ENCODE measurements at regions not wholly inside any gene's neighbourhood (a gene's known extent, or its start where the extent isn't known, plus 50 kb on each side); places are given as distances from the start of the nearest gene placed in this dataset.

DNA sequence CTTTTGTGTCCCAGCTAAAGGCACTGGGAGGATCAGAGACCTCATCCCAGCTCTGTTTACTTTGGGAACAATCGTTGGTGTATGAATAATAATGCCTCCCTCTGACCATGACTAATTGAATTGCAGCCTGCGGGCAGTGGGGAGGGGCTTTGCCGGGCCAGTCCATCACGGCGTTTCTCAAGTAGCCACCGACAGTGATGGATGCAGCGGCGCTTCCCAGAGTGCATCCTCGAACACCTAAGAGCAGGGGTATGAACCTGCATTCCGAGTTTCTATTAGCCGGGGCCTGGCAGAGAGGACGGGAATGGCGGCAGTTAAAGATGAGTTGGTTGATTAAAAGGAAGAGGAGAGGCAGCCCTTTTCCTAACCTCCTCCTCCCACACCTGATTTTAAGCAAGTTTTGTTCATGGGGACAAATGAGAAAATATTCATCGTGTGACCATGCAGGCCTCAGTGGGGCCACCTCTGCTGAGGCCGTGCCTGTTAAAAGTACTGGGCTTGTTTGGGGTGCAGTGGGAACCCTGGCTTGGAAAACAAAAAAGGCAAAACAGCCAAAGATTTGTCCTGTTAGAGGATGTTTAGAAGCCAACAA lies 154.1 kb downstream of the FOXA2 start:
- no peak for ATAC-seq

DNA sequence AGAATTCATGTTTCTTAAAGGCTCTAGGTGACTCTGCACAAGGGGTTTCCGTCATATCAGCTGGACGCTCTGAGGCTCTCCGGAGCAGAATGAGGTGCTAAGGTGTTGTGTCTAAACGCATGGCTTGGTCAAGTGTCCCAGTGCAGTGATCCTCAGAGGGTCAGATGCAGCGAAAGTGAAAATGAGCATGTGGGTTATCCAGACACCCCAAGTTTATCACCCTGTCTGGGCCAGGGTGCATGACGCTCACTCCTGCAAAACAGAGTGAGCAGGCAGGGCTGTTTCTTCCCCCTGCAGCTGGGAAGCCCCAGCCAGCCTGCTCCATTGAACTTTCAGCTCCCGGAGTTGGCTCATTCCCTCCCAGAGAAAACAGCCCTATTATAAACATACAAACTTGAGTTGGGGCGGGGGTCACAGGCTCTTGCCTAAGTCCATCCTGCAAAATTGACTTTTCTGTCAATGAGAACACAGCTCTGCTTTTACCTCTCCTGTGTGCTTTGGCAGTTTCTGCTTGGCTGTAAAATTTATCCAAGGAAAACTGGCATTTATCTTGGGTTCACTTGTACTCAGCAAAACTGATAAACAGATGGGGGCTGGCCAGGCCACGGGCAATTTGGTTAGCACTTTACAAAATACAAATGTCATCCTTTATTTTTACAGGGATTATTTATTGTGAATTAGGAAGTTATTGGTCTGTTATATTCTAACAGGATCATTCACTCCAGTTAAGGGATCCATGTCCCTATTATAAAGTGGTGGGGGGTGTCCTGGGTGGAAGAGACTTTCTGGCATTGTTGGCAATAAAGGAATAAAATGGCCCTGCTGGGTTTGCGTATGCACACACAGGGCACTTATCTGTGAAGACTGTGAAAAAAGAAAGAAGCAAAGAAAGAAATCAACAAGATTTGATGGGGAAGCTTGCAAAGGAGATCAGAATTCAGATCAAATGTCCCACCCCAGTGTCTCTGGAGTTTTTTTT lies 154.9 kb downstream of the FOXA2 start:
- no peak for ATAC-seq

DNA sequence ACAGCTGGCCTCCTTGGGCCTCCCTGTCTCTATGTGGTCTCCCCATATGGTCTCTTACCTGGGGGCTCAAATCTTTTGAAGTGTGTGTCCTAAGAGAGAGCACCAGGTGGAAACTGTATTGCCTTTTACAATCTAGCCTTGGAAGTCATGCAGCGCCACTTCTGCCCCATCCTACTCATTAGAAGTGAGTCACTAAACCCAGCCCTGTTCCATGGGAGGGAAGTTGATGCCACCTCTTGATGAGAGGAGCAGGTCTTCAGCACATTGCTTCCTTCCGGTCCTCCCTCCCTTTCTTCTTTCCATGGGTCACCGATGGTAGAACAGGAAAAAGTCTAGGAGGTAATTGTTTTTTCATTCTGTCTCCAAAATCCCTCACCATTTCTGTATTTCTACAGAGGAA lies 156.3 kb downstream of the FOXA2 start:
- ATAC-seq, result peak; percentile 51

DNA sequence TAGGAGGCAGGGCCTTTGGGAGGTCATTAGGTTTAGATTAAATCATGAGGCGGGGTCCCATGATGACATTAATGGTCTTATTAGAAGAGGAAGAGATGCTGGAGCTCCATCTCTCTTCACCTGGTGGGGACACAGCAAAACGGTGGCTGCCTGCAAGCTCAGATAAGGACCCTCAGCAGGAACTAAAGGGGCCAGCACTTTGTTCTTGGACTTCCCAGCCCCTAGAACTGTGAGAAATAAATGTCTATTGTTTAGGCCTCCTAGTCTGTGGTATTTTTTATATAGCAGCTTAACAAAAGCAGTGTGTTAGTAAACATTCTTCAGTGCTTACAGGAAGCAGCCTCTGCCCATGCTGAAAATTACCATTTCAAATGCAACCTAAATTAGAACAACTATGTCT lies 157.6 kb downstream of the FOXA2 start:
- no peak for ATAC-seq

DNA sequence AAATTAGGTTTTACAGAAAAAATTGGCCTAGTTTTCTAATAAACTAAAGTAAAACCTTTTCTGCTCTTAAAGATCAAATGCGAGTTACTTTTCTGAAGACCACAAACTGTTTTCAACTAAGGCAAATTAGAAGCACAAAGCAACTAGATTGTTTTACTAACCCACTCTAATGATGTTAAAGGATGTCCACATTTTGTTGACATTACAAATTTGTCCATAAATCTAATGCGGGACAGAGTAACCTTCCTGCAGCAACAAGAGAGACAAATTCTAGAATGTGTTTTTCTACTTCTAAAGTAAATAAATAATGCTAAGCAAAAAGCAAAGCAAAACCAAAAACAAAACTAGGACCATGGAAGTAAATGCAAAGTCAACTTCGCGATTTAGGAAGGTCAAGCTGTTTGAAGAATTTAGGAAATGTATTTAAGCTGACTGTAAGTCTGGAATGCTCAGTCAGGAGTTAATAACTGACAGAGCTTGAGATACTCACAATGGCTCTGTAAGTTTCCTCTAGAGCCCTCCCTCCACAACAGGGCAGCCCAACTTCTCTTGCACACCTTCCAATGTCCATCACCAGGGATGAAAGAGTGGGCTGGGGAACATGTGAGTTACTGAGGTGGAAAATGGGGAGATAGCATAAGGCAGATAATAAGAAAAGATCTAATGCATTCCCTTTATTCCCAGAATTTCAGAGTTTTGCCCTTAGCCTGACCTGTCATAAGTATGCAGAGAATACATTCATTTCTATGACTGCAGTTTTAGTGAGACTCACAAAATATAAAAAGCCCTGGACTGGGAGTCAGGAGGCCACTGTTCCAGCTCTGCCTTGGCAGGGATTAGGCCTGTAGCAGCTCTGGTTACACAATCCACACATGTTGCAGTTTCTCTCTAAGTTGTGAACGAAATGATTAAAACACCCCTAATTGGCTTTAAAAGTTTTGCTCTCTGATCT lies 158.8 kb downstream of the FOXA2 start:
- ATAC-seq, result no peak

DNA sequence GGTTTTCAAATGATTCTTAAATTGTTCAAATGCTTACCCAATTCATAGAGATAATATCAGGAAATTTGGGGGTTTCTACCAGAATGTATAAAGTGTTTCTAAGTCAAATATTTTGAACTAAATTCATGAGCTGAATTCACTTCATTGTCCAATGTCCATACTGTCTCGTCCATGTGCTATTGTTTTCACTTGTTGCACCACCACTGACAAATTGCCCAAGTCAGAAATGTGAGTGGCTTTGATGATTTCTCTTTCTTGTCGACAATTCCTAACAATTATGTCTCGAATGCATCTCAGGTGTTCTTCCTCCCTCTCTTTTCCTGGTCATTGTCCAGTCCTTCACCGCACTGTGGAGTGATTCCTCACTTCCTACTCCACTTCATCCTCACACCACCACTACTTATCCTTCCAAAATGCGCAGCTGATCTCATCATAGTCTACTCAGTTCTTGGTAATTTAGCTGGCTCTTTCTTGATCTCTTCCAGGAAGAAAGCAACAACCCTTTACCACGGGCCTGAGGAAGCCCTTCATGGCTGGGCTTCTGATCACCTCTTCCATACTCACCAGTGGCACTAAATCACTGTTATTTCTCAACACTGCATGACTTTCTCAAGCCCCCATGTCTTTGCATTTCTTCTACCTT lies 161.1 kb downstream of the FOXA2 start:
- no peak for ATAC-seq

DNA sequence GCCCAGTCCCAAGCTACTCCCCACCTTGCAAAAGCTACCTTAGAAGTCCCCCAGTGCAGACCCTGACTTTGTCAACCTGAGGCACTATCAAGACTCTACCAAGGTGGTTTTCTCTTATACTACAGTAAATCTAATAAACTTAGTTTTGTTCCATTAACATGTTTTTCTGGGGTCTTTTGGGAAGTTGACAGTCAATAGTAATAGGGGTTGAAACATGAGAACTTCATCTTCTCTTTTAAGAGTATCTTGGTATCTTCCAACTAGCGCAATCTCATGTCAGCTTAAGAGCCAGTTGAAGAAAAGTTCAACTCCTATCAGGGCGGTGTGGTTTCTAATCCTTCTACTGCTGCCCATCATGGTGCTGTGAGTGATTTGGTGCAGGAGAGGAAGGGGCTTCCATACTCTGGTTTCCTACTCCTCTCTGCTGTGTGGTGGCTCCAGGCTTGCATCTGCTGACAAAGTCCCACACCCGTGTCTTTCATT lies 164.2 kb downstream of the FOXA2 start:
- ATAC-seq, result no peak

DNA sequence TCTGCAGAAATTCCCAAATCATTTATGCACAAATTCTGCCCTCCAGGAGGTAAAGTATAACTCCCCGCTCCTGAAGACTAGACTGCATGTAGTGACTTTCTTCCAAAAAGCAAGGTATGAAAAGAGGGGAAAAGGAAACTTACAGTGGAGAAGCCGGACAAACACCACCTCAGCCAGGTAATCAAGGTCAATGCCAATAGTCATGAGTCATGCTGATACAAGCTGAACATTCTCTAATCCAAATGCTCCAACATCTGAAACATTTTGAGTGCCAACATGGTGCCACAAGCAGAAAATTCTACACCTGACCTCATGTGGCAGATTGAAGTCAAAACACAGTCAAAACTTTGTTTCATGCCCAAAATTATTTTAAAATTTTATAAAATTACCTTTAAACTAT lies 165.6 kb downstream of the FOXA2 start:
- no peak for ATAC-seq

DNA sequence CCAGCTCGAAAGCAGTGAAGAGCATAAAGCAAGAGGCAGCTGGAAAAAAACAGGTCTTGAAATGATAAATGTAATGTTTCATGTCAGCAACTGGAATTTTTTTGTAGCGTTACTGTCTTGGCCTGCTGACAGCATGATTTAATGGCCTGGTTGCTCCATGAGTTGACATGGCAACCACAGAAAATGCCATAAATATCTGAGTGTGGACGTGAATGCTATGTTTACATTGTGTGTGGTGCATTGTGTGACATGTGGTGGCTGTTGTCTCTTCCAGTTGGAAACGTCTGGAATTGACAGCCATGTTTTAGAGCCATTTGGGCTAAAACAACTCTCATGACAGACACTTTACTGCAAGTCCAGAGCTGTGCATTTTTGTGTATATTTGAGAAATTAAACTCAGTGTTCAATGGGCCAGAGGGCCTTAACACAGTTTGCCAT lies 170.0 kb downstream of the FOXA2 start:
- no peak for ATAC-seq

DNA sequence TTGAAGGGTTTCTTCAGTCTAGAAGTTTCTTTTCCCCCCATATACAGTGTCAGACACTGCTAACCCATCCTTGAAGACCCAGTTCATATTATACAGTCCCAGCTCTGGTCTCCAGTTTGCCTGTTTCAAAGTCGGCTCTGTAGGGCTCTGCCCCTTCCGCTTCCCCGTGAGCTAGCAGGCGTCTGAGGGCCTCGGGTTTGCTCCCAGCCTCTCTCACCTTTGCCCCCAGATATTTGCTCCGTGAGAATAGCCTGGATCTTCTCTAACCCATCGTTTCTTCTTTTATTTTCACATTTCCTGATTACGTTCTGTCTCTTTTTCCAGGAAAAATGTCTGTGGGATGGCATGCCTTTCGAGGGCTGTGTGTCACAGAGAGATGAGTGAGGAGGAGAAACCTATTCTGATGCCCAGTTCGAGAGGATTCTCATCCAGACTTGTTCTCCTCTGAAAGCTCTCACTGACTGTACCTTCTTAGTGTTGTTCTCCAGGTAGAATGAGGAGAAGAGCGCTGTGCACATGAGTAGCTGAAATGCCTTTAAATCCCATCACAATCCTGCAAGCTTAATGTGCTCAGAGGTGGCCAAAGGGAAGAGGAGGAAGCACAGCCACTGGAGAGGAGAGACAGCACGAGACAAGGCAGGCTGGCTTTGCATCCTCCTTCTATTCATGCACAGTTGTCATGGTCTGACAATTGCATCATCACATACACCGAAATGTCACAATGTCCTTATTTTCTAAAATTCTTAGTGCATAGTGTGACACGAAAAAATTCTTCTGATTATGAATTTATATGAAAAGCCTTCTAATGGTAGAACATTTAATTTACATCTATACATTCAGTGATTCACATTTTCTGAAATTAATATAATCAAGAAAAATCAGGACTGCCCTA lies 171.1 kb downstream of the FOXA2 start:
- no peak for ATAC-seq

DNA sequence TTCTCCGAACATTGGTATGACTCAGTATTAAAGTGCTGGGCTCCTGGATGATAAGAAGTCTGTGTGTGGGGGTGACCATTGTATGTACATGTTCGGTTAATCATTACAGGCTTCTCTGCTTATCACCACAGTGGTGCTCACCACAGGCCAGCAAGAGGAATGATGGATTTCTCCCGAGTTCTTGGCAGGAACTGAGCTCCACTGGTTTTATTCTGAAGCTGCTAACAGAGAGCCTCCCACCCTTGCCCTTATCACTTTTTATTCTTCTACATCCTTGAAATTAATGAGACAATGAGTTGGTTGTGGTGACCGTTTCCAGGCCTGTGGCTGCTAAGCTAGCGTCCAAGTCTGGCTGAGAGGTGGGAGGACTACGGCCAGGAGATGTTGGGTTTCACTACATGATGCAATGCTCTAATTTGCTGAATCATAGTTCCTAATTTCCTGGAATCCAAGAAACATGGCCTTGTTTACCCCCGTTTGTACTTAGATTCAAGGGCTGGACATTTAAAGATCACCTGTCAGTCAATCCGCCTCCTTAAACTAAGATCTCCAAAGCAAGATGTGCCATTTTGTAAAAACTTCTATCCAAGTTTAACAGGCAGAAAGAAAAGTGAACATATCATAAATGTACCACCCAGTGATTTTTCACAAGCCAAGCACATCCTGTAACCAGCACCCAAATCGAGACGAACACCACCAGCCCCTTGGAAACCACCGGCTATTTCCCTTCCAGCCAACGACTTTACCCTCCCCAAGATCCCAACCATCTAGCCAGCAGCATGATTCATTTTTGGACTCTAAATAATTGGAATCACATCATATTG lies 172.5 kb downstream of the FOXA2 start:
- ATAC-seq, result no peak

DNA sequence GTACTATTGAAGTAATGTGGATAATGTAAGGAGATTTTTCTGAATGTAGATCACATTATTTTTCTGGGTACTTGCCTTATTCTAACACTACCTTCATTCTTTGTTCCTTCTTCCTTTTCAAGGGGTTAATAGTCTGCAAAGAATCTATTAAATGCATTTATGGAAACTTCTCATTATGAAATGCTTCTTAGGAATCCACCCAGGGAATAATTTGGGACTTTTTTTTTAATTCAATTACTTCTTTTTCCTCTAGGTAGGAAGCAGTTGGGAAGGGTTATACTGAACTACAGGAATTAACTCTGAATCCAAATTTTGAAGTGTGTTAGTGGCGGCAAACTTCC lies 173.1 kb downstream of the FOXA2 start:
- no peak for ATAC-seq

DNA sequence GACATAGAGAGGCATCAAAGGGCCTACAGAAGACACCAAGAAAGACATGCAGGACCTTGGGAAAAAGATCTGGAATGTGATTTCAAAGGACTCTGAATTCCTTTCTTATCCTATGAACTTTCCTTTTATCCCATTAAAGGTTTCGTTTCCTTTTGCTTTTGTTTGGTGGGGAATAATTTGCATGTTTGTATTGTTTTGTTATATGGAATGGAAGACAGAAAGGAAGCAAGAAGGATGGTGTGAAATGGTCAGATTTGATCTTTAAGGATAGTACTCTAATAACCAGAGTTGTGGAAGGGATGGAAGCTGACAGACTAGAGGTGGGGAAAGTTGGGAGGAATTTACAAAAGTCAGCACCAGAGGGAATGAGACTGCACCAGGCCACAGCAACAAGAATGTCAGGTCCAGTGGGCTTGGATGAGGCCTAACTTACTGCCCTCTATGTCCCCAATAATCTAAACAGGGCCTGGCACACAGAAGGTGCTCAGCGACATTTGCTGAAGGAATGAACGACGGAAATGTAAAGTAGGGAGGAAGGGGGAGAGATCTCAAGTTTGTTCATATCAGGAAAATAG lies 173.7 kb downstream of the FOXA2 start:
- ATAC-seq, result no peak

DNA sequence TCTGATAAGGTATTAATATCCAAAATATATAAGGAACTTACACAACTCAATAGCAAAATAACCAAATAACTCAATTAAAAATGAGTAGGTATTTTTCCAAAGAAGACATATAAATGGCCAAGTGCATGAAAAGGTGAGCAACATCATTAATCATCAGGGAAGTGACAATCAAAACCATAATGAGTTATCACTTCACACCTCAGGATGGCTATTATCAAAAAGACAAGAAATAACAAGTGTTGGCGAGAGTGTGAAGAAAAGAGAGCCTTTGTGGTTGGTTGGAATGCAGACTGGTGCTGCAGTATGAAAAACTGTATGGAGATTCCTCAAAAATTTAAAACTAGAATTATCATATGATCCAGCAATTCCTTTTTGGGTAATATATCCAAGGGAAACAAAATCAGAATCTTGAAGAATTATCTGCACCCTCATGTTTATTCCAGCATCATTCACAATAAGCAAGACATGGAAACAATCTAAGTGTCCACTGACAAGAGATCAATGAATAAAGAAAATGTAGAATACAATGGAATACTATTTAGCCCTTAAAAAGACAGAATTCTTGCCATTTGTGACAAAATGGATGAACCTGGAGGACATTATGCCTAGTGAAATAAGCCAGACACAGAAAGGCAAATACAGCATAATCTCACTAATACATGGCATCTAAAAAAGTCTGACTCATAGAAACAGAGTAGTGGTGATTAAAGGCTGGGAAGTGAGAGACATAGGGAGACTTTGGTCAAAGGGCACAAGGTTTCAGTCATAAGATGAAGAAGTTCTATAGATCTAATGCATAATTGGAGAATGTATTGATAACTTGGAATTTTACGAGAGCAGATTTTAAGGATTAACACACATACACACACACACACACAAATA lies 175.6 kb downstream of the FOXA2 start:
- no peak for ATAC-seq

DNA sequence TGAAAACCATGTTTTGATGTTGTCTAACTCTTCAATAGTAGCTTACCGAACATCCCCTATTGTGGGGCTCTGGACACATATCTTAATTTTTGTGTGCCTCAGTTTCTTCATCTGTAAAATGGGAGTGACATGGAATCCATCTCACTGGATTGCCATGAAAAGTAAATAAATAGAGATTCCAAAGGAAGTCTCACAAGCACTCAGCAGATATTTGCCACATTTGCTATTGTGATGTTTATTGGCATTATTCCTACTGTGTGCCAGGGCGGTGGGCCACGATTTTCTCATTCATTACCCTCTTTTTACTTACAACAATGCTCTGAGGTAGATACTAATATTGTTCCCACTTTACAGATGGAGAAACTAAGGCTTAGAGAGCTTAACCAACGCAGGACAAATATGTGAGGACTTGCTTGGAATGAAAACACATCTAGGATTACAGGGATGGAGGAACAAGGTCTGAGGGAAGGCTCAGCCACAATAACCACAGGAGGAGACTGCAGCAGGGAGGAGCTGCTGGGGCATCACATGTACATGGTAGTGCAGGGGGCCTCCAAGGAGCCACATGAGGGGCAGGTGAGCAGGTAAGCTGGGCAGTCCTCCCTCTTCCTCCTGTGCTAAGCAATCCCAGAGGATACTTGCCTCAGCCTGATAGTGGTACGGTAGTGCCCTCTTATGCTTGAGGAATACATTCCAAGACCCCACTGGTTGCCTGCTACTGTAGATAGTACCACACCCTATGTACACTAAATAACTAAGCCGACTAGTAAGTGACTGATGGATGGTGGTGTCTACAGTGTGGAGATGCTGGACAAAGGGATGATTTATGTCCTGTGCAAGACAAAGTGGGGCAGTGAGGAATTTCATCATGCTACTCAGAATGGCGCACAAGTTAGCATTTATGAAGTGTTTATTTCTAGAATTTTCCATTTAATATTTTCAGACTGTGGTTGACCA lies 176.9 kb downstream of the FOXA2 start:
- ATAC-seq, result no peak

DNA sequence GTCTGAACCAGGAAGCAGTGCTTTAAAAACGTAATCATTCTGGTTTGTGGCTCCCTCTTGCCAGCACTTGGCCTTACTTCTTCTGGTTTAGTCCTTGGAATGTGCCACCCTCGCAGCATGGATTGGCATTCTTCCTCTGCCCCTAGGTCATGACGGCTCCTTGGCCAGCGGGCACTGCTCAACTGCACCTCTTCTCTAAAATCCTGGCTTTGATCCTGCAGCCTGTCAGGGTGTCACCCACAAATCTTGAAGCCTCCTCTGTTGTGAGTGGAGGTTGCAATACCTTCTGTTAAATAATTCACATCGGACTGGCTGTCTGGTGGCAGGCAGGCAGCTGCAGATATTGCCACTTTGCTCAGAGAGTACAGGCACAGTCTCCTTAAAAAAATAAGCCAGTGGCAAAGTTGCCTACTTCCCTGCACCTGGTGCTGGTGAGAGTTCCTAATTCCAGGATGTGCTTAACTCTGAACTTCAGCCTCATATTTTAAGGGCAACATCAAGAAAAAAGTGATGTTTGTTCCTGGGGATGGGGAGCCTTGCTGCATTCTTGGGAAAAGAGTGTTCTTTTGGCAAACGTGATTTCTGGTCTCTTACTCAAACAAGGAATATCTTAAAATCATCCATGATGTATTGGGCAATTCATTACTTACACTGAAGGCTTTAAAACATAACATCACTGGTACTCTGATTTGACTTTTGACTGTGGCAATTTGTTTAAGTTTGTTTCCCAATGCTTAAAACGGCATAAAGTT lies 179.8 kb downstream of the FOXA2 start:
- ATAC-seq, result peak; percentile 35

Data from esophagus mucosa (tissue), 1 donor.